ENCODE measurements at regions not wholly inside any gene's neighbourhood (a gene's known extent, or its start where the extent isn't known, plus 50 kb on each side); places are given as distances from the start of the nearest gene placed in this dataset.

GRCh38 chr1:2946999-2947690 lies 74.1 kb upstream of the ACTRT2 start:
- Histone ChIP-seq H3K4me3 (no peak overlapping the region), H3K27ac (no peak overlapping the region), H3K9me3 (no peaks in the 10 kb centered on the region), H3K27me3 (no peaks in the 10 kb centered on the region), H3K4me1 (no peaks in the 10 kb centered on the region), H3K36me3 (no peaks in the 10 kb centered on the region)
- TF ChIP-seq POLR2A (IDR thresholded peaks at IDR 0.05) (no peak), EP300 (IDR thresholded peaks at IDR 0.05) (no peak), POLR2AphosphoS5 (IDR thresholded peaks at IDR 0.05) (no peak)
- DNase-seq: no peak
- no peak for ATAC-seq (ENCODE audit: low FRiP score in 2 of 2)
- WGBS, 2 donors: 41 to 45% methylated on average over 21 of the region's 21 CpGs

DNA sequence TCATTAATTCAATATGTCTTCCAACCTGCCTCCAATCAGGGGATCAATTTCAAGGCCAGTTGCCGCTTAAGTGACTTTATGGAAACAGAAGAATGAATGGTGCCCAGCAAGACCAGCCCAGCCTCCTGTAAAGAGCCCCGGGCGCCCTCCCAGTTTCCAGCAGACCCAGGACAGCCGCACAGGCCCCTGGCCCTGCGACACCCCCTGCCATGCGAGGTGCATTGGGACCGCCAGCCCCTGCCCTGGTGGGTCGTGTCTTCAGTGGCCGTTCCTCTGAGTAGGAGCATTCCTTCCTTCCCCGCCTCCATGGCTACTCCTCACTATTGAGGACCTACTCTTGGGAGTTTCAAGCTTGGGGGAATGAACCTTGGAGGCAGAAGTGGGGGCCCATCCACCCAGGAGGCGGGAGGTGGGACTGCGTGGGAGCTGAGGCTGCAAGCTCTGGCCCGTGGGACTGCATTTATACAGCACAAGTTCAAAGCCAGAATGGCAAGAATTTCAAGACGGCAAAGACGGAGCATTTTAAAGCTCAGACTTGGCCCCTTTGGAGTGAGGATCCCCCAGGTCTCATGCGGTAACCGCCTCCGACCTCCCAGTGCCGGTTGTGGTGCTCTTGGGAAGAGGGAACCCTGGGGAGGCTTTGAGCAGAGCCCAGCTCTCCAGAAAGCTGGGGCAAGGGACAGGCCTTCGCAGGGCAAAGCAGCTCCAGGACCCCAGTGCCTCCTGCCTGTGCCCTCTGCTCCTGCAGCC lies 73.1 kb upstream of the ACTRT2 start:
- no peak for DNase-seq
- no peaks in the 10 kb centered on the region for H3K27me3 ChIP-seq

DNA sequence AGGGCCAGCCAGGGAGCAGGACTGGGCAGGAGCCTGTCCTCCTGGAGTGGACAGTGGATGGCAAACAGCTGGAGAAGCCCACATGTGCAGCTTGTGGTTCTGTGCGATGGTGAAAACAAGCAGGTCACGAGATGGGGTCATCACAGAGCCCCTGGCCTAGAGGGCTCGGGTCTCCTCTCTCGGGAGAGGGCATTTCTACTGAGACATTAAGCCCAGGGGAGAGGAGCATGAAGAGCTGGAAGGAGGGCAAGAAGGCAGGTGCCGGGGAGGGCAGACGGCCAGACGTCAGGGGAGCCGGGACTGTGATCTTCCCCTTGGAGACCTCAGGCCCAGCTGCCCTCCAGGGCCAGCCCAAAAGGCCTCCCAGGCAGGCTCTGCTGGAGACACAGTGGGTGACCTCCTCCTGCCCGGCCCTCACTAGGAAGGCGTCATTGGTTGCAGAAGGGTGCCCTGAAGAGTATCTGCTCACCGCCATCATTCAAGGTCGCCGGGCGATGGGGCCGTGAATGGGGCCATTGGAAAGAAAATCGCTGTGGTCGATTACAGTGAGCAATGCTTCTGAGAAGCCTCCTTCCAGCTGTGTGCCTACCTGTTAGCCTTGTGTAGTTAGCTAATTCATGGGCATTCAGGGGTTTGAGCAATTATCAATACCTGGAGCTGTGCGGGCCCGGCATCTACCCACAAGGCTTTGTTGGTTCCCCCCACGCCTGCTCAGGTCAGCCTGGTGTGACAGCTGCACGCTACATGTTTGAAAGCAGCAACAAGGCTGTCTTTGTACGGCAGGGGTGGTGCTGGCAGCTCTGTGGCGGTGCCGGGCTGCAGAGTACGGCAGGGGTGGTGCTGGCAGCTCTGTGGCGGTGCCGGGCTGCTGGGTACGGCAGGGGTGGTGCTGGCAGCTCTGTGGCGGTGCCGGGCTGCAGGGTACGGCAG lies 72.3 kb upstream of the ACTRT2 start:
- H3K4me1 ChIP-seq: no peaks in the 10 kb centered on the region
- ATAC-seq (ENCODE audit: low FRiP score in 2 of 2) (no peak), DNase-seq (no peak)
- 80 to 90% methylated on average over 10 to 21 of the region's 31 CpGs for WGBS, 2 donors
- H3K9me3 ChIP-seq: peaks cover 0 to 9% (median 4%) of the 10 kb centered on the region in 4 donors
- TF ChIP-seq POLR2AphosphoS5 (IDR thresholded peaks at IDR 0.05) (no peak), EP300 (IDR thresholded peaks at IDR 0.05) (no peak), POLR2A (IDR thresholded peaks at IDR 0.05) (no peak)
- TF ChIP-seq, protein P1, sequence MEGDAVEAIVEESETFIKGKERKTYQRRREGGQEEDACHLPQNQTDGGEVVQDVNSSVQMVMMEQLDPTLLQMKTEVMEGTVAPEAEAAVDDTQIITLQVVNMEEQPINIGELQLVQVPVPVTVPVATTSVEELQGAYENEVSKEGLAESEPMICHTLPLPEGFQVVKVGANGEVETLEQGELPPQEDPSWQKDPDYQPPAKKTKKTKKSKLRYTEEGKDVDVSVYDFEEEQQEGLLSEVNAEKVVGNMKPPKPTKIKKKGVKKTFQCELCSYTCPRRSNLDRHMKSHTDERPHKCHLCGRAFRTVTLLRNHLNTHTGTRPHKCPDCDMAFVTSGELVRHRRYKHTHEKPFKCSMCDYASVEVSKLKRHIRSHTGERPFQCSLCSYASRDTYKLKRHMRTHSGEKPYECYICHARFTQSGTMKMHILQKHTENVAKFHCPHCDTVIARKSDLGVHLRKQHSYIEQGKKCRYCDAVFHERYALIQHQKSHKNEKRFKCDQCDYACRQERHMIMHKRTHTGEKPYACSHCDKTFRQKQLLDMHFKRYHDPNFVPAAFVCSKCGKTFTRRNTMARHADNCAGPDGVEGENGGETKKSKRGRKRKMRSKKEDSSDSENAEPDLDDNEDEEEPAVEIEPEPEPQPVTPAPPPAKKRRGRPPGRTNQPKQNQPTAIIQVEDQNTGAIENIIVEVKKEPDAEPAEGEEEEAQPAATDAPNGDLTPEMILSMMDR (IDR thresholded peaks at IDR 0.05): no peak
- no peaks in the 10 kb centered on the region for H3K27me3 ChIP-seq
- H3K27ac ChIP-seq: no peak overlapping the region
- H3K4me3 ChIP-seq: no peak overlapping the region
- no peaks in the 10 kb centered on the region for H3K36me3 ChIP-seq

More for the DNA sequence above, 73.1 kb upstream of the ACTRT2 start:
- TF ChIP-seq, protein P1 (IDR thresholded peaks at IDR 0.05): no peak
- TF ChIP-seq POLR2A (IDR thresholded peaks at IDR 0.05) (no peak), POLR2AphosphoS5 (IDR thresholded peaks at IDR 0.05) (no peak), EP300 (IDR thresholded peaks at IDR 0.05) (no peak)
- ATAC-seq (ENCODE audit: low FRiP score in 2 of 2): no peak
- no peaks in the 10 kb centered on the region for H3K36me3 ChIP-seq
- no peak overlapping the region for H3K27ac ChIP-seq
- 83 to 84% methylated on average over 14 to 20 of the region's 20 CpGs for WGBS, 2 donors
- H3K4me1 ChIP-seq: no peaks in the 10 kb centered on the region
- H3K4me3 ChIP-seq: no peak overlapping the region
- H3K9me3 ChIP-seq: peaks cover 0 to 3% (median under 1%) of the 10 kb centered on the region in 4 donors

DNA sequence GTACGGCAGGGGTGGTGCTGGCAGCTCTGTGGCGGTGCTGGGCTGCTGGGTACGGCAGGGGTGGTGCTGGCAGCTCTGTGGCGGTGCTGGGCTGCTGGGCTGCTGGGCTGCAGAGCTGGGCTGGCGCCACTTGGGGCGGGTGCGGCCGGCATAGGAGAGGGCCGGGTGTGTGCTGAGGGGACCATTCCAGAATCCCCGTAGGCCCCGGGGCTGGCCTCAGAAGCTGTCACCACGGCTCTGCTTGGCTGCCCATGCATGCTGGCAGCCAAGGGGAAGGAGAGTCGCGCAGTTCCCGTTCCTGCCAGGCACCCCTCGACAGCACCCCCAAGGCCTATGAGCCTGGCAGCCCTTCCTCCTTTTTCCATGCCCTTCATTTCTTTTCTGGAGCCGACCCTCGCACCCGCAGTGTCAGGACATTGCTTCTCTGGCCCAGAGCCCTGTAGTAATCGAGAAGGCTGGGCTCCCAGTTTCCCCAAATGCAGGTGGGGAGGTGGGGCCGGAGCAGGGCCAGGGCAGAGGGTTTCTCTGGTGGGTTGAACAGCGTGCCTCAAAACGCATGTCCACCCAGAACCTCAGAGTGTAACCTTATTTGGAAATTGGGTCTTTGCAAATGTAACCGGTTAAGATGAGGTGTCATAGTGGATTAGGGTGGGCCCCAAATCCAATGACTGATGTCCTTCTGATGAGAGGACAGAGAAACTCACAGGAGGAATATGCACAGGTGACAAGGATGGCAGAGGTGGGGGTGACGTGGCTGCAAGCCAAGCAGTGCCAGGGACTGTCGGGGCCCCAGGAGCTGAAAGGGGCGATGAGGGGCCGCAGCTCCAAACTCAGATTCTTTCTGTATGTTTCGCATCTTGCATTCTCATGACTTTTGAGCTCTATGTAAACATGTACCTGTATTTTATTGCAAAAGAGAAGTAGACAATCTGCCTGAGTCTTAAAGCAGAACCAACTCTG lies 71.0 kb upstream of the ACTRT2 start:
- no peaks in the 10 kb centered on the region for H3K36me3 ChIP-seq
- no peak overlapping the region for H3K4me3 ChIP-seq
- DNase-seq: peak in 1 of 2 donors; percentile 74
- WGBS, 2 donors: 83 to 87% methylated on average over 18 to 22 of the region's 29 CpGs
- no peak for ATAC-seq (ENCODE audit: low FRiP score in 2 of 2)
- H3K4me1 ChIP-seq: no peaks in the 10 kb centered on the region
- no peak for TF ChIP-seq POLR2A (IDR thresholded peaks at IDR 0.05)
- no peak for TF ChIP-seq EP300 (IDR thresholded peaks at IDR 0.05)
- TF ChIP-seq, protein P1 (IDR thresholded peaks at IDR 0.05): no peak
- no peak for TF ChIP-seq POLR2AphosphoS5 (IDR thresholded peaks at IDR 0.05)
- H3K9me3 ChIP-seq: peaks cover 0 to 11% (median 7%) of the 10 kb centered on the region in 4 donors
- H3K27ac ChIP-seq: no peak overlapping the region
- no peaks in the 10 kb centered on the region for H3K27me3 ChIP-seq

Measured in upper lobe of left lung (tissue), 6 donors.